Muscle of back (tissue), 3 donors: ENCODE measurements at regions not wholly inside any gene's neighbourhood (a gene's known extent, or its start where the extent isn't known, plus 50 kb on each side); places are given as distances from the start of the nearest gene placed in this dataset.
"Not testable (repeated sequence)": the region's sequence is repeated elsewhere in the genome, so short reads cannot be mapped to it uniquely, and the experiment has no call there.

Experiments used
- DNase-seq, 3 donors: peaks; one replicate each; pipeline versions ENCODE4 v3.0.0 to v3.0.0-alpha.2; 2013

GRCh38 chr6:8180327-8181159, 78.2 kb upstream of the EEF1E1 start:
- peak in 1 of 3 donors; percentile 29 for DNase-seq

GRCh38 chr6:8177721-8178120, 75.4 kb upstream of the EEF1E1 start:
- no peak for DNase-seq

GRCh38 chr6:8175046-8175777, 72.9 kb upstream of the EEF1E1 start:
- DNase-seq: no peak

GRCh38 chr6:8174571-8174970, 72.2 kb upstream of the EEF1E1 start:
- DNase-seq: no peak

GRCh38 chr6:8172530-8172929, 70.2 kb upstream of the EEF1E1 start:
- no peak for DNase-seq

- DNase-seq: no peak
Measured at GRCh38 chr6:8170754-8171153, 68.4 kb upstream of the EEF1E1 start.

GRCh38 chr6:8170245-8170644, 67.9 kb upstream of the EEF1E1 start:
- DNase-seq: no peak

- DNase-seq: no peak
Measured at GRCh38 chr6:8166156-8166555, 63.8 kb upstream of the EEF1E1 start.

- not testable (repeated sequence) for DNase-seq
Measured at GRCh38 chr6:8165008-8165407, 62.7 kb upstream of the EEF1E1 start.

- not testable (repeated sequence) for DNase-seq
Measured at GRCh38 chr6:8164281-8164680, 61.9 kb upstream of the EEF1E1 start.

- DNase-seq: no peak
Measured at GRCh38 chr6:8159966-8160365, 57.6 kb upstream of the EEF1E1 start.

GRCh38 chr6:8157839-8158238, 55.5 kb upstream of the EEF1E1 start:
- DNase-seq: no peak

GRCh38 chr6:8155259-8156012, 53.1 kb upstream of the EEF1E1 start:
- no peak for DNase-seq
